ENCODE measurements at regions not wholly inside any gene's neighbourhood (a gene's known extent, or its start where the extent isn't known, plus 50 kb on each side); places are given as distances from the start of the nearest gene placed in this dataset.

DNA sequence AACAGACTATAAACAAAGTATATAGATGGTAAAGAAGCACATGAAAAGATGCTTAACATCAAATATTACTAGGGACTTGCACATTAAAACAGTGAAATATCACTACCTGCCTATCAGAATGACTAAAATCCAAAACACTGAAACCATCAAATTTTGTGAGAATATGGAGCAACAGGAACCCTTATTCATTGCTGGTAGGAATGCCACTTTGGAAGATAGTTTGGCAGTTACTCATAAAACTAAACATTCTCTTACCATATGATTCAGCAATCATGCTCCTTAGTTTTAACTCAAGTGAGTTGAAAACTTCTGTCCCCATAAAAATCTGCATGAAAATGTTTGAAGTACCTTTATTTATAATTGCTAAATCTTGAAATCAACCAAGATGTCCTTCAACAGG is 297.6 kb downstream of the DAD1 start:
- TF ChIP-seq, protein P1, sequence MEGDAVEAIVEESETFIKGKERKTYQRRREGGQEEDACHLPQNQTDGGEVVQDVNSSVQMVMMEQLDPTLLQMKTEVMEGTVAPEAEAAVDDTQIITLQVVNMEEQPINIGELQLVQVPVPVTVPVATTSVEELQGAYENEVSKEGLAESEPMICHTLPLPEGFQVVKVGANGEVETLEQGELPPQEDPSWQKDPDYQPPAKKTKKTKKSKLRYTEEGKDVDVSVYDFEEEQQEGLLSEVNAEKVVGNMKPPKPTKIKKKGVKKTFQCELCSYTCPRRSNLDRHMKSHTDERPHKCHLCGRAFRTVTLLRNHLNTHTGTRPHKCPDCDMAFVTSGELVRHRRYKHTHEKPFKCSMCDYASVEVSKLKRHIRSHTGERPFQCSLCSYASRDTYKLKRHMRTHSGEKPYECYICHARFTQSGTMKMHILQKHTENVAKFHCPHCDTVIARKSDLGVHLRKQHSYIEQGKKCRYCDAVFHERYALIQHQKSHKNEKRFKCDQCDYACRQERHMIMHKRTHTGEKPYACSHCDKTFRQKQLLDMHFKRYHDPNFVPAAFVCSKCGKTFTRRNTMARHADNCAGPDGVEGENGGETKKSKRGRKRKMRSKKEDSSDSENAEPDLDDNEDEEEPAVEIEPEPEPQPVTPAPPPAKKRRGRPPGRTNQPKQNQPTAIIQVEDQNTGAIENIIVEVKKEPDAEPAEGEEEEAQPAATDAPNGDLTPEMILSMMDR (conservative IDR thresholded peaks at IDR 0.05) = no peak
- TF ChIP-seq ZFX (IDR thresholded peaks at IDR 0.05) = no peak

Data from C4-2B (cell line).